ENCODE measurements at regions not wholly inside any gene's neighbourhood (a gene's known extent, or its start where the extent isn't known, plus 50 kb on each side); places are given as distances from the start of the nearest gene placed in this dataset.

DNA sequence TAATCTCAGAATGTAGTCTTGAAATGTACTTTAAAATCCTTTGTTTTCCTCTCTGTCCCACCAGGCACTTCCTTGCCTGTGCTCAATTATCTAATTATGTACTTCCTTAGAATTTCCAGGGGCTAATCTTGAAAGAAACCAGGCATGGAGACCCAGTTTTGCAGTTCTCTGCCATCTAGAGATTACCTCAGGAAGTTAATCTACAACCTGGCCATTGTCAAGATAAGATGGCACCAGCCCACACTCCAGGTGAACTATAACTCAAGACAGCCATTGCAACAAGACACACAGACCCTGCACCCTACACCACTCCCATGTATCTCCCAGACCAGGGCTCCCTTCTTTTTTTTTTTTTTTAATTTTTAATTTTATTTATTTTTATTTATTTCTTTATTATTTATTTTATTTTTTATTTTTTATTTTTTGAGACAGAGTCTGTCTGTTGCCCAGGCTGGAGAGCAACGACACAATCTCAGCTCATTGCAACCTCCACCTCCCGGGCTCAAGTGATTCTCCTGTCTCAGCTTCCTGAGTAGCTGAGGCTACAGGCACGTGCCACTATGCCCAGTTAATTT, 85.9 kb upstream of the TRIM24 start:
- no peaks in the 10 kb centered on the region for H3K27me3 ChIP-seq (ENCODE audit: control insufficient read depth in 2 of 2, insufficient read depth in 2 of 2, low read length in 2 of 2)
- no peak for DNase-seq
- no peak overlapping the region for H2AFZ ChIP-seq (ENCODE audit: insufficient read depth, low read depth, low read length, poor library complexity, severe bottlenecking)
- H3K4me1 ChIP-seq (ENCODE audit: control insufficient read depth in 1 of 2, insufficient read depth in 2 of 2, low read length in 2 of 2) = no peaks in the 10 kb centered on the region
- intact Hi-C loops (cut with micrococcal nuclease) = no loop called here
- no peak overlapping the region for H3K9ac ChIP-seq (ENCODE audit: insufficient read depth, low read length, poor library complexity, severe bottlenecking)
- Mint-ChIP-seq H3K36me3 (no peaks in the 10 kb centered on the region), H3K4me3 (no peak overlapping the region), H3K4me1 (no peaks in the 10 kb centered on the region), H3K27me3 (ENCODE audit: low read depth in 3 of 3) (peaks cover 0 to 1% (median 0%) of the 10 kb centered on the region in 3 donors), H3K27ac (no peak overlapping the region), H3K9me3 (peaks cover 18 to 36% (median 28%) of the 10 kb centered on the region in 7 donors)
- H3K36me3 ChIP-seq (replicated peaks in 1 of 2; ENCODE audit: control insufficient read depth in 1 of 2, insufficient read depth in 2 of 2, low read length in 2 of 2) = no peaks in the 10 kb centered on the region
- no peaks in the 10 kb centered on the region for H3K79me2 ChIP-seq (ENCODE audit: insufficient read depth, low read length)
- no CpG with 5 or more reads among the region's 3 CpGs for WGBS (ENCODE audit: insufficient coverage)
- H3K27ac ChIP-seq (ENCODE audit: low read depth in 1 of 2, low read length in 2 of 2) = no peak overlapping the region
- TF ChIP-seq, protein P1, sequence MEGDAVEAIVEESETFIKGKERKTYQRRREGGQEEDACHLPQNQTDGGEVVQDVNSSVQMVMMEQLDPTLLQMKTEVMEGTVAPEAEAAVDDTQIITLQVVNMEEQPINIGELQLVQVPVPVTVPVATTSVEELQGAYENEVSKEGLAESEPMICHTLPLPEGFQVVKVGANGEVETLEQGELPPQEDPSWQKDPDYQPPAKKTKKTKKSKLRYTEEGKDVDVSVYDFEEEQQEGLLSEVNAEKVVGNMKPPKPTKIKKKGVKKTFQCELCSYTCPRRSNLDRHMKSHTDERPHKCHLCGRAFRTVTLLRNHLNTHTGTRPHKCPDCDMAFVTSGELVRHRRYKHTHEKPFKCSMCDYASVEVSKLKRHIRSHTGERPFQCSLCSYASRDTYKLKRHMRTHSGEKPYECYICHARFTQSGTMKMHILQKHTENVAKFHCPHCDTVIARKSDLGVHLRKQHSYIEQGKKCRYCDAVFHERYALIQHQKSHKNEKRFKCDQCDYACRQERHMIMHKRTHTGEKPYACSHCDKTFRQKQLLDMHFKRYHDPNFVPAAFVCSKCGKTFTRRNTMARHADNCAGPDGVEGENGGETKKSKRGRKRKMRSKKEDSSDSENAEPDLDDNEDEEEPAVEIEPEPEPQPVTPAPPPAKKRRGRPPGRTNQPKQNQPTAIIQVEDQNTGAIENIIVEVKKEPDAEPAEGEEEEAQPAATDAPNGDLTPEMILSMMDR (IDR thresholded peaks at IDR 0.05) = no peak
- H3K4me2 ChIP-seq (replicated peaks; ENCODE audit: extremely low read depth, low read length, poor library complexity, severe bottlenecking) = no peak overlapping the region
- H3K9me3 ChIP-seq (replicated peaks in 1 of 2; ENCODE audit: control insufficient read depth in 1 of 2, insufficient read depth in 1 of 2, low read length in 2 of 2) = peaks cover 27 to 29% of the 10 kb centered on the region in 2 donors
- H3K4me3 ChIP-seq (replicated peaks in 1 of 3; ENCODE audit: low read depth in 2 of 3, low read length in 3 of 3) = no peak overlapping the region
- H4K20me1 ChIP-seq (ENCODE audit: insufficient read depth, low read length) = no peaks in the 10 kb centered on the region

DNA sequence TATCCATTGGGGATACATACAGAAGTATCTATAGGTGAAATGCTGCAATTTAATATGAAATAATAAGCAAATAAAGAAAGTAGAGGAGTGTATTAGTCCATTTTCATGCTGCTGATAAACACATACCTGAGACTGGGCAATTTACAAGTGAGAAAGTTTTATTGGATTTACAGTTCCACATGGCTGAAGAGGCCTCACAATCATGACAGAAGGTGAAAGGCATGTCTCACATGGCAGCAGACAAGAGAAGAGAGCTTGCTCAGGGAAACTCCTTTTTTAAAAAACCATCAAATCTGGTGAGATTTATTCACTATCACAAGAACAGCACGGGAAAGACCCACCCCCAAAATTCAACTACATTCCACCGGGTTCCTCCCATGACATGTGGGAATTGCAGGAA, 82.8 kb upstream of the TRIM24 start:
- WGBS (ENCODE audit: insufficient coverage) = no CpG with 5 or more reads among the region's 2 CpGs
- H3K4me3 Mint-ChIP-seq = no peak overlapping the region
- no peaks in the 10 kb centered on the region for H3K36me3 Mint-ChIP-seq
- H3K27ac Mint-ChIP-seq = no peak overlapping the region
- H3K36me3 ChIP-seq (replicated peaks in 1 of 2; ENCODE audit: control insufficient read depth in 1 of 2, insufficient read depth in 2 of 2, low read length in 2 of 2) = no peaks in the 10 kb centered on the region
- no peaks in the 10 kb centered on the region for H3K27me3 ChIP-seq (ENCODE audit: control insufficient read depth in 2 of 2, insufficient read depth in 2 of 2, low read length in 2 of 2)
- DNase-seq = no peak
- no peak overlapping the region for H3K27ac ChIP-seq (ENCODE audit: low read depth in 1 of 2, low read length in 2 of 2)
- intact Hi-C loops (cut with micrococcal nuclease) = no loop called here
- no peaks in the 10 kb centered on the region for H3K27me3 Mint-ChIP-seq (ENCODE audit: low read depth in 3 of 3)
- no peak overlapping the region for H2AFZ ChIP-seq (ENCODE audit: insufficient read depth, low read depth, low read length, poor library complexity, severe bottlenecking)
- H3K4me1 Mint-ChIP-seq = no peaks in the 10 kb centered on the region
- no peaks in the 10 kb centered on the region for H3K79me2 ChIP-seq (ENCODE audit: insufficient read depth, low read length)
- H3K9ac ChIP-seq (ENCODE audit: insufficient read depth, low read length, poor library complexity, severe bottlenecking) = no peak overlapping the region
- no peaks in the 10 kb centered on the region for H4K20me1 ChIP-seq (ENCODE audit: insufficient read depth, low read length)
- H3K4me3 ChIP-seq (replicated peaks in 1 of 3; ENCODE audit: low read depth in 2 of 3, low read length in 3 of 3) = no peak overlapping the region
- no peak overlapping the region for H3K4me2 ChIP-seq (replicated peaks; ENCODE audit: extremely low read depth, low read length, poor library complexity, severe bottlenecking)
- TF ChIP-seq, protein P1 (IDR thresholded peaks at IDR 0.05) = no peak
- peaks cover 0 to 18% (median 7%) of the 10 kb centered on the region in 7 donors for H3K9me3 Mint-ChIP-seq
- no peaks in the 10 kb centered on the region for H3K4me1 ChIP-seq (ENCODE audit: control insufficient read depth in 1 of 2, insufficient read depth in 2 of 2, low read length in 2 of 2)
- no peaks in the 10 kb centered on the region for H3K9me3 ChIP-seq (replicated peaks in 1 of 2; ENCODE audit: control insufficient read depth in 1 of 2, insufficient read depth in 1 of 2, low read length in 2 of 2)

All from CD14-positive monocyte (primary cell).